Neuronal stem cell (in vitro differentiated cells): ENCODE measurements at regions not wholly inside any gene's neighbourhood (a gene's known extent, or its start where the extent isn't known, plus 50 kb on each side); places are given as distances from the start of the nearest gene placed in this dataset.

ENCODE experiments used
- DNase-seq: peaks from one replicate; pipeline ENCODE4 v3.0.0-alpha.2; 2013; ENCODE audit warnings: low spot score
- H2AFZ ChIP-seq: one replicate; pipeline ENCODE4 v1.6.1; 2013; ENCODE audit warnings: mild to moderate bottlenecking, low read length, inconsistent platforms
- H2AK5ac ChIP-seq: 2 replicates; pipeline ENCODE4 v1.6.1; 2013; ENCODE audit warnings: low read depth, mild to moderate bottlenecking, inconsistent platforms, low read length, moderate library complexity, mixed read lengths
- H2BK120ac ChIP-seq: 2 replicates; pipeline ENCODE4 v1.6.1; 2013; ENCODE audit warnings: low read depth, mild to moderate bottlenecking, inconsistent platforms, low read length, moderate library complexity, mixed read lengths
- H2BK12ac ChIP-seq: one replicate; pipeline ENCODE4 v1.6.1; 2013; ENCODE audit warnings: low read length, inconsistent platforms
- H2BK15ac ChIP-seq: 2 replicates; pipeline ENCODE4 v1.6.1; 2013; ENCODE audit warnings: mild to moderate bottlenecking, low read length, inconsistent platforms, mixed read lengths
- H2BK5ac ChIP-seq: one replicate; pipeline ENCODE4 v1.6.1; 2013; ENCODE audit warnings: inconsistent platforms, mild to moderate bottlenecking, low read length, moderate library complexity
- H3K14ac ChIP-seq: one replicate; pipeline ENCODE4 v1.6.1; 2013; ENCODE audit warnings: low read length, inconsistent platforms
- H3K18ac ChIP-seq: 2 replicates; pipeline ENCODE4 v1.6.1; 2013; ENCODE audit warnings: low read length, inconsistent platforms
- H3K23ac ChIP-seq: 2 replicates; pipeline ENCODE4 v1.6.1; 2013; ENCODE audit warnings: low read depth, mild to moderate bottlenecking, mixed read lengths, low read length, inconsistent platforms; ENCODE audit not compliant: poor library complexity
- H3K27ac ChIP-seq: replicated peaks from 3 replicates; pipeline ENCODE4 v1.5.1; 2013; ENCODE audit warnings: low read length, inconsistent platforms
- H3K27me3 ChIP-seq, 3 experiments: 2 replicates each; pipeline ENCODE4 v1.6.1; 2013; ENCODE audit warnings: low read length in 3 of 3, mild to moderate bottlenecking in 2 of 3, inconsistent platforms in 1 of 3, low read depth in 1 of 3, mixed read lengths in 1 of 3, moderate library complexity in 1 of 3; ENCODE audit not compliant: control insufficient read depth in 3 of 3, insufficient read depth in 3 of 3
- H3K36me3 ChIP-seq, 2 donors: replicated peaks in 1 of 2; 2 replicates each; pipeline ENCODE4 v1.6.1; 2013; ENCODE audit warnings: low read length in 2 of 2; ENCODE audit not compliant: control insufficient read depth in 2 of 2, insufficient read depth in 2 of 2
- H3K4ac ChIP-seq: 2 replicates; pipeline ENCODE4 v1.6.1; 2013; ENCODE audit warnings: inconsistent platforms, mild to moderate bottlenecking, low read length, moderate library complexity
- H3K4me1 ChIP-seq, 2 donors: 1 replicate in 1 of 2; 2 replicates in 1 of 2; pipeline ENCODE4 v1.6.1; 2013; ENCODE audit warnings: low read length in 2 of 2, low read depth in 1 of 2; ENCODE audit not compliant: control insufficient read depth in 2 of 2, insufficient read depth in 1 of 2
- H3K4me2 ChIP-seq: one replicate; pipeline ENCODE4 v1.6.1; 2013; ENCODE audit warnings: mild to moderate bottlenecking, low read length, inconsistent platforms; ENCODE audit not compliant: insufficient read depth, poor library complexity, severe bottlenecking
- H3K4me3 ChIP-seq, 2 donors: 2 replicates each; pipeline ENCODE4 v1.5.1; 2013; ENCODE audit warnings: low read length in 2 of 2, mild to moderate bottlenecking in 2 of 2, inconsistent platforms in 1 of 2, moderate library complexity in 1 of 2
- H3K79me1 ChIP-seq: one replicate; pipeline ENCODE4 v1.6.1; 2013; ENCODE audit warnings: low read depth, mild to moderate bottlenecking, inconsistent platforms, low read length, moderate library complexity
- H3K9ac ChIP-seq: one replicate; pipeline ENCODE4 v1.6.1; 2013; ENCODE audit warnings: mild to moderate bottlenecking, low read depth, low read length, inconsistent platforms; ENCODE audit not compliant: poor library complexity
- H3K9me3 ChIP-seq, 2 donors: replicated peaks in 1 of 2; 2 replicates each; pipeline versions ENCODE3 to v1.6.1; 2013; ENCODE audit warnings: low read length in 2 of 2, mild to moderate bottlenecking in 2 of 2, inconsistent platforms in 1 of 2, low read depth in 1 of 2, mixed read lengths in 1 of 2, moderate library complexity in 1 of 2; ENCODE audit not compliant: control insufficient read depth in 2 of 2, insufficient read depth in 1 of 2
- H4K8ac ChIP-seq: one replicate; pipeline ENCODE4 v1.6.1; 2013; ENCODE audit warnings: low read depth, mild to moderate bottlenecking, inconsistent platforms, low read length, moderate library complexity
- H4K91ac ChIP-seq: one replicate; pipeline ENCODE4 v1.6.1; 2013; ENCODE audit warnings: low read length, low read depth, mild to moderate bottlenecking, inconsistent platforms; ENCODE audit not compliant: poor library complexity
- WGBS, 2 donors: extraction: QIAGEN DNeasy Blood & Tissue Kit; methylation state at CpG; one replicate each; pipeline ENCODE4 v1.1.7; 2013; ENCODE audit warnings: missing lambda C conversion rate in 2 of 2, mixed read lengths in 1 of 2; ENCODE audit not compliant: insufficient read length in 2 of 2, insufficient replicate concordance in 1 of 2; ENCODE audit errors: extremely low coverage in 2 of 2; 5-methylcytosine and 5-hydroxymethylcytosine counted together

DNA sequence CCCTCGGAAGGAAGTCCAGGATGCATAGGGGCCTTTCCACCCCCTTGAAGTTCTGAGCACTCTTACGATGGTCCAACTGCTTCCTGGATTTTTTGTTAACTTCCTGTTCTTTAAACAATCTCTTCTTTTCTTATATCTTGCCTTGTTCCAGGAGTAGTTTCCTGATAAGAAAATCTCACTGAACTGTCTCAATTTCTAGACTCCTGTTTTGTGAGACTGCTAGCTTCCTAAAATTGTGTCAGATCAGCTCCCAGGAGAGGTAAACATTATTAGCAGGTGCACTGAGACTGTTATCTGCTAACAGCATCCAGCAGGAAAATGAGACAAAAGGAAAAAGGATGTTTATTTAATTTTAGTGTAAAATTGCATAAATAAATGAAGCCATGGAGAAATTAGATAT is 106.2 kb upstream of the PITRM1 start:
- Histone ChIP-seq H3K18ac (no peak overlapping the region), H4K8ac (no peak overlapping the region), H3K23ac (no peak overlapping the region), H2BK5ac (no peak overlapping the region), H3K4ac (no peak overlapping the region), H3K14ac (no peak overlapping the region), H3K79me1 (no peaks in the 10 kb centered on the region), H3K4me2 (no peak overlapping the region), H3K27ac (no peak overlapping the region), H3K9me3 (peaks cover 3 to 4% of the 10 kb centered on the region in 2 donors), H2AFZ (no peak overlapping the region), H2BK120ac (no peak overlapping the region), H3K36me3 (no peaks in the 10 kb centered on the region), H2AK5ac (no peak overlapping the region), H3K4me1 (no peaks in the 10 kb centered on the region), H4K91ac (no peak overlapping the region), H3K4me3 (no peak overlapping the region), H2BK15ac (no peak overlapping the region), H3K9ac (no peak overlapping the region), H3K27me3 (no peaks in the 10 kb centered on the region), H2BK12ac (no peak overlapping the region)
- no CpG with 5 or more reads among the region's 2 CpGs for WGBS, 2 donors
- DNase-seq: no peak

DNA sequence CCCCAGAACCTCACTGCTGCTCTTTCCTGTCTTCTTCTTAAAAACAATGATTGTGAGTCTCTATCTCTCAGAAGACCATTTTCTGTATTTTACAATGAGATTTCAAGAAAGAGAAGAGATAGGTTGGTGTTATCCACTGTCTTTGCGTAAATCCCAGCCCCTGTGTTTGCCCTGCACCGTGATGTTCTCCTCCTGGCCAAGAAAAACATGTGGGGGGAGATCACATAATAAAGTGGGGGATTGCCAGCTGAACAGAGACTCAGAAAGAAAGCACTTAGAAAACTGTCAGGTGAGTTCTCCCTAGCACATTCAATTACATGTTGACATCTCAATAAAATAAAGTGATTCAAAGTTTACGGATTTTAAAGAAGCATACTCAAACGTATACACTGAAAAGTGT is 105.0 kb upstream of the PITRM1 start:
- no peak overlapping the region for H2BK120ac ChIP-seq
- H2BK15ac ChIP-seq: no peak overlapping the region
- no peak overlapping the region for H3K14ac ChIP-seq
- no peak overlapping the region for H2BK5ac ChIP-seq
- H3K23ac ChIP-seq: no peak overlapping the region
- no peak overlapping the region for H2AFZ ChIP-seq
- no peak overlapping the region for H3K4ac ChIP-seq
- no peaks in the 10 kb centered on the region for H3K36me3 ChIP-seq
- H3K18ac ChIP-seq: no peak overlapping the region
- no peak overlapping the region for H4K91ac ChIP-seq
- peaks cover 3 to 9% of the 10 kb centered on the region in 2 donors for H3K4me1 ChIP-seq
- H3K27ac ChIP-seq: no peak overlapping the region
- WGBS, 2 donors: no CpG with 5 or more reads among the region's 4 CpGs
- DNase-seq: no peak
- H2BK12ac ChIP-seq: no peak overlapping the region
- no peak overlapping the region for H3K9ac ChIP-seq
- H2AK5ac ChIP-seq: no peak overlapping the region
- H4K8ac ChIP-seq: no peak overlapping the region
- H3K4me3 ChIP-seq: no peak overlapping the region
- peaks cover 3 to 4% of the 10 kb centered on the region in 2 donors for H3K9me3 ChIP-seq
- no peaks in the 10 kb centered on the region for H3K27me3 ChIP-seq
- no peak overlapping the region for H3K4me2 ChIP-seq
- no peaks in the 10 kb centered on the region for H3K79me1 ChIP-seq

DNA sequence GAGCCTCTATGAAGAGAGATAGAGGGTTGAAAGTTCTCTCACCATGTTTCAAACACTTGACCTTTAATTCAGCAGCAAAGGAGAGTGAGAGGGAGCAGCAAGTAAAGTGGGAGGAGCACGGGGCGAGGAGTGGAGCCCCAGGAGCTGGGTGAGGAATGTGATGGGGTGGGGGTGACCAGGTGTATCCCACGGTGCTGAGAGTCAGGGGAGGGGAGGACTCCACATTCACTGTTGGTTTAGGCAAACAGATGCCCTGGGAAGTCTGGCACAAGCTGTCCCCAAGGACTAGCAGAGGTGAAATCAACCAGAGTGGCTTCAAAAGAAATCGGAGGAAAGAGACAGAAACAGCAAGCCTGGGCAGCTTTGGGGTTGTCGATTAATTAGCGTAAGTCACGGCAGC is 101.8 kb upstream of the PITRM1 start:
- Histone ChIP-seq H2BK5ac (no peak overlapping the region), H2BK15ac (no peak overlapping the region), H2BK12ac (no peak overlapping the region), H3K27ac (no peak overlapping the region), H3K4ac (no peak overlapping the region), H3K4me1 (peaks cover 11 to 37% of the 10 kb centered on the region in 2 donors), H3K36me3 (no peaks in the 10 kb centered on the region), H3K27me3 (no peaks in the 10 kb centered on the region), H3K4me2 (no peak overlapping the region), H3K9ac (no peak overlapping the region), H2AK5ac (no peak overlapping the region), H3K79me1 (no peaks in the 10 kb centered on the region), H3K18ac (no peak overlapping the region), H3K9me3 (peaks cover 4 to 6% of the 10 kb centered on the region in 2 donors), H2BK120ac (no peak overlapping the region), H3K14ac (no peak overlapping the region), H3K23ac (no peak overlapping the region), H2AFZ (no peak overlapping the region), H3K4me3 (no peak overlapping the region), H4K91ac (no peak overlapping the region), H4K8ac (no peak overlapping the region)
- WGBS, 2 donors: no CpG with 5 or more reads among the region's 7 CpGs
- DNase-seq: no peak

DNA sequence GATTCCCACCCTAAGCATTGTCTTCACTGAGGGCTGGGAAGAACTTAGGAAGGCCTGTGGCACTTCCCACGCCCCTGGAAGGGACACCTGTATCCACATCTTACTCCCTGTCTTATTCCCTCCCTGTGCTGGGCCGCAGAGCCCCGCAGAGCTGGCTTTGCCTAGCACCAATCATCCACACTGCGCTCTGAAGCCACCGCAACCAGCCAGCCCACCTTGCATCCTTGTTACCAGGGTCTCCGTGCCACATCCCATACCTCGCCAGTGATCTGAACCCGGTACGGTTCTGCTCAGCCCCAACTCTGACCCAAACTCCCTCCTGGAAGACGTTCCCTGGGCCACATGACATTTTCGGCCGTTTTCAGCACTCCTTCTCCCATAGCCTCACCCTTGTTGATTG is 101.4 kb upstream of the PITRM1 start:
- Histone ChIP-seq H3K27ac (no peak overlapping the region), H4K91ac (no peak overlapping the region), H2BK120ac (no peak overlapping the region), H3K14ac (no peak overlapping the region), H3K18ac (no peak overlapping the region), H3K4me2 (no peak overlapping the region), H3K27me3 (no peaks in the 10 kb centered on the region), H3K4me3 (no peak overlapping the region), H3K9me3 (peaks cover 4 to 6% of the 10 kb centered on the region in 2 donors), H4K8ac (no peak overlapping the region), H3K36me3 (no peaks in the 10 kb centered on the region), H3K23ac (no peak overlapping the region), H2BK15ac (no peak overlapping the region), H2AK5ac (no peak overlapping the region), H2BK5ac (no peak overlapping the region), H2BK12ac (no peak overlapping the region), H3K9ac (no peak overlapping the region), H3K4me1 (peaks cover 11 to 38% of the 10 kb centered on the region in 2 donors), H3K79me1 (no peaks in the 10 kb centered on the region), H2AFZ (no peak overlapping the region), H3K4ac (no peak overlapping the region)
- no CpG with 5 or more reads among the region's 12 CpGs for WGBS, 2 donors
- no peak for DNase-seq
